ENCODE measurements at regions not wholly inside any gene's neighbourhood (a gene's known extent, or its start where the extent isn't known, plus 50 kb on each side); places are given as distances from the start of the nearest gene placed in this dataset.

DNA sequence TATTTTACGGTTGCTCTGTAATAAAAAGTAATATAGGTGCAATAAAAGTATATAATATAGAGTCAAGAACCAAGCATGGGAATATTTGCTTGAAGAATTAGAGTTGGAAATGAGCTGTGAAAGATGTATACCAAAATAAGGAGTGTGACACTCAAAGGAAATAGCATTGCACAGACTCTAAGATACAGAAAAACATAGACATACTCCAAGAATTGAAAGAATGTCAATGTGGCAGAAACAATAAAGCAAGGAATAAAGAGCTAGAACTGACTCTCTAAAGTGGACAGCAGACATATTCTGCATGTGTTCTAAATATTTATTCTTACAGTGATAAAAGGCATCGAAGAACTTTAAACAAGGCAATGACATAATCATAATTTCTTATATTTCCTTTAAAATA is 561.1 kb upstream of the SETBP1 start:
- TF ChIP-seq CTCF (IDR thresholded peaks at IDR 0.05; ENCODE audit: insufficient read depth, low read length): no peak
- TF ChIP-seq POLR2AphosphoS5 (IDR thresholded peaks at IDR 0.05; ENCODE audit: low read depth): no peak
- TF ChIP-seq GABPA (IDR thresholded peaks at IDR 0.05; ENCODE audit: low read depth): no peak
- no peak for TF ChIP-seq SPI1 (IDR thresholded peaks at IDR 0.05; ENCODE audit: borderline replicate concordance, low read depth)

Data from HL-60 (cell line).